GM19240 (cell line): ENCODE measurements at regions not wholly inside any gene's neighbourhood (a gene's known extent, or its start where the extent isn't known, plus 50 kb on each side); places are given as distances from the start of the nearest gene placed in this dataset.

Source experiments
- DNase-seq: peaks from one replicate; pipeline ENCODE4 v3.0.0; 2011; ENCODE audit warnings: low spot score; ENCODE audit not compliant: insufficient read length

- DNase-seq, result no peak
Observed at GRCh38 chr6:14920276-14920675, 325.6 kb upstream of the JARID2 start.

GRCh38 chr6:14921170-14921569 is 324.7 kb upstream of the JARID2 start:
- DNase-seq, result no peak

- DNase-seq, result no peak
Observed at GRCh38 chr6:14921878-14922671, 323.8 kb upstream of the JARID2 start.

- DNase-seq, result no peak
Observed at GRCh38 chr6:14922706-14923460, 323.0 kb upstream of the JARID2 start.

- DNase-seq, result no peak
Observed at GRCh38 chr6:14924126-14925024, 321.5 kb upstream of the JARID2 start.

- DNase-seq, result no peak
Observed at GRCh38 chr6:14925025-14925698, 320.7 kb upstream of the JARID2 start.

- no peak for DNase-seq
Observed at GRCh38 chr6:14925699-14926026, 320.2 kb upstream of the JARID2 start.

- DNase-seq, result no peak
Observed at GRCh38 chr6:14927398-14927797, 318.5 kb upstream of the JARID2 start.

- no peak for DNase-seq
Observed at GRCh38 chr6:14929291-14929690, 316.6 kb upstream of the JARID2 start.

GRCh38 chr6:14930366-14930989 is 315.4 kb upstream of the JARID2 start:
- DNase-seq, result no peak

- no peak for DNase-seq
Observed at GRCh38 chr6:14932485-14933182, 313.2 kb upstream of the JARID2 start.

GRCh38 chr6:14933183-14933544 is 312.7 kb upstream of the JARID2 start:
- no peak for DNase-seq

- DNase-seq, result no peak
Observed at GRCh38 chr6:14934013-14934412, 311.9 kb upstream of the JARID2 start.

- no peak for DNase-seq
Observed at GRCh38 chr6:14934844-14935243, 311.0 kb upstream of the JARID2 start.

- no peak for DNase-seq
Observed at GRCh38 chr6:14936861-14937260, 309.0 kb upstream of the JARID2 start.

GRCh38 chr6:14943116-14943515 is 302.8 kb upstream of the JARID2 start:
- DNase-seq, result no peak

GRCh38 chr6:14944593-14944992 is 301.3 kb upstream of the JARID2 start:
- DNase-seq, result no peak

- DNase-seq, result no peak
Observed at GRCh38 chr6:14945461-14946185, 300.2 kb upstream of the JARID2 start.

GRCh38 chr6:14946753-14947152 is 299.1 kb upstream of the JARID2 start:
- no peak for DNase-seq
